Calu3 (cell line): ENCODE measurements at regions not wholly inside any gene's neighbourhood (a gene's known extent, or its start where the extent isn't known, plus 50 kb on each side); places are given as distances from the start of the nearest gene placed in this dataset.

Experiments
- BruUV-seq: library from RNA; stranded (reverse); fragments of 400-500 nt; replicated peaks from 2 replicates; lab custom pipeline; 2021; lab: Mats Ljungman, UMichigan
- CTCF ChIA-PET: fragments of 300-600 bp; sonication (Branson Sonifier 250); formaldehyde crosslinking; loops from one replicate; lab custom pipeline; 2022; ENCODE audit warnings: antibody characterized with exemption; lab: Charles Lee
- DNase-seq: peaks from one replicate; pipeline ENCODE4 v3.0.0; 2022
- H3K27ac Mint-ChIP-seq: one replicate; pipeline ENCODE4 v1.8.0; 2022; ENCODE audit warnings: mixed read lengths; ENCODE audit not compliant: unreplicated experiment
- H3K27me3 Mint-ChIP-seq: one replicate; pipeline ENCODE4 v1.8.0; 2022; ENCODE audit warnings: mixed read lengths; ENCODE audit not compliant: unreplicated experiment
- H3K36me3 Mint-ChIP-seq: one replicate; pipeline ENCODE4 v1.8.0; 2022; ENCODE audit warnings: mild to moderate bottlenecking, moderate library complexity, mixed read lengths; ENCODE audit not compliant: insufficient read depth, unreplicated experiment
- H3K4me1 Mint-ChIP-seq: one replicate; pipeline ENCODE4 v1.8.0; 2022; ENCODE audit warnings: mild to moderate bottlenecking, low read depth, mixed read lengths; ENCODE audit not compliant: unreplicated experiment
- H3K4me3 Mint-ChIP-seq: one replicate; pipeline ENCODE4 v1.8.0; 2022; ENCODE audit warnings: mild to moderate bottlenecking, low read depth, moderate library complexity, mixed read lengths; ENCODE audit not compliant: unreplicated experiment
- H3K9me3 Mint-ChIP-seq: one replicate; pipeline ENCODE4 v1.8.0; 2022; ENCODE audit warnings: low read depth, mixed read lengths; ENCODE audit not compliant: unreplicated experiment
- intact Hi-C: fragments of 100-400 bp; cut with micrococcal nuclease; formaldehyde crosslinking; loops from one replicate; pipeline ENCODE4 v1.10.0; 2022; ENCODE audit not compliant: unreplicated experiment
- TF ChIP-seq, protein P1 (sequence below): fragments of 200-600 bp; IDR thresholded peaks from one replicate; pipeline ENCODE4 v1.8.0; 2022; ENCODE audit warnings: antibody characterized with exemption; ENCODE audit not compliant: unreplicated experiment

DNA sequence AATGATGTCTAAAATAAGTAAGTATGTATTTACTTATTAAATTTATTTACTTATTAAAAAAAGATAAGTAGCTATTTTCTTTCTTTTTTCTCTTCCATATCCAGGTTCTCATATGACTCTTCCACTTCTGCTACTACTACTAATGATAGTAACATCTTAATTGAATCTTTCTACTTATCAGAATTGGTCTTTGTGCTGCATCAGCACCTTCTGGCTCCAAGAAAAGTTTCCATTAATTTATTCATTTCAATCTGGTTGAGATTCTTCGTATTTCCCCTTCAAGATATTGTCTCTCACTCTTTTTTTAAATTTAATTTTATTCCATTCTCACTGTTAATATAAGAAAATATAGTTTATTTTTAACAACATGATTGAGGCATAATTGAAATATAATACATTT is 1675.4 kb downstream of the DPP10 start:
- TF ChIP-seq, protein P1, sequence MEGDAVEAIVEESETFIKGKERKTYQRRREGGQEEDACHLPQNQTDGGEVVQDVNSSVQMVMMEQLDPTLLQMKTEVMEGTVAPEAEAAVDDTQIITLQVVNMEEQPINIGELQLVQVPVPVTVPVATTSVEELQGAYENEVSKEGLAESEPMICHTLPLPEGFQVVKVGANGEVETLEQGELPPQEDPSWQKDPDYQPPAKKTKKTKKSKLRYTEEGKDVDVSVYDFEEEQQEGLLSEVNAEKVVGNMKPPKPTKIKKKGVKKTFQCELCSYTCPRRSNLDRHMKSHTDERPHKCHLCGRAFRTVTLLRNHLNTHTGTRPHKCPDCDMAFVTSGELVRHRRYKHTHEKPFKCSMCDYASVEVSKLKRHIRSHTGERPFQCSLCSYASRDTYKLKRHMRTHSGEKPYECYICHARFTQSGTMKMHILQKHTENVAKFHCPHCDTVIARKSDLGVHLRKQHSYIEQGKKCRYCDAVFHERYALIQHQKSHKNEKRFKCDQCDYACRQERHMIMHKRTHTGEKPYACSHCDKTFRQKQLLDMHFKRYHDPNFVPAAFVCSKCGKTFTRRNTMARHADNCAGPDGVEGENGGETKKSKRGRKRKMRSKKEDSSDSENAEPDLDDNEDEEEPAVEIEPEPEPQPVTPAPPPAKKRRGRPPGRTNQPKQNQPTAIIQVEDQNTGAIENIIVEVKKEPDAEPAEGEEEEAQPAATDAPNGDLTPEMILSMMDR = no peak
- no peak for DNase-seq
- Mint-ChIP-seq H3K9me3 (peaks cover 13% of the 10 kb centered on the region), H3K36me3 (no peaks in the 10 kb centered on the region), H3K27me3 (no peaks in the 10 kb centered on the region), H3K27ac (no peak overlapping the region), H3K4me1 (no peaks in the 10 kb centered on the region), H3K4me3 (no peak overlapping the region)
- CTCF ChIA-PET = no interaction called here
- no TSS peak for BruUV-seq
- intact Hi-C loops = no loop called here

- TF ChIP-seq, protein P1 = no peak
- CTCF ChIA-PET = no interaction called here
- Mint-ChIP-seq H3K9me3 (peaks cover 11% of the 10 kb centered on the region), H3K27ac (no peak overlapping the region), H3K36me3 (no peaks in the 10 kb centered on the region), H3K4me1 (no peaks in the 10 kb centered on the region), H3K4me3 (no peak overlapping the region), H3K27me3 (no peaks in the 10 kb centered on the region)
- intact Hi-C loops = no loop called here
- DNase-seq = no peak
- BruUV-seq = no TSS peak
Measured at GRCh38 chr2:116132833-116133232, 1681.7 kb upstream of the DDX18 start.

DNA sequence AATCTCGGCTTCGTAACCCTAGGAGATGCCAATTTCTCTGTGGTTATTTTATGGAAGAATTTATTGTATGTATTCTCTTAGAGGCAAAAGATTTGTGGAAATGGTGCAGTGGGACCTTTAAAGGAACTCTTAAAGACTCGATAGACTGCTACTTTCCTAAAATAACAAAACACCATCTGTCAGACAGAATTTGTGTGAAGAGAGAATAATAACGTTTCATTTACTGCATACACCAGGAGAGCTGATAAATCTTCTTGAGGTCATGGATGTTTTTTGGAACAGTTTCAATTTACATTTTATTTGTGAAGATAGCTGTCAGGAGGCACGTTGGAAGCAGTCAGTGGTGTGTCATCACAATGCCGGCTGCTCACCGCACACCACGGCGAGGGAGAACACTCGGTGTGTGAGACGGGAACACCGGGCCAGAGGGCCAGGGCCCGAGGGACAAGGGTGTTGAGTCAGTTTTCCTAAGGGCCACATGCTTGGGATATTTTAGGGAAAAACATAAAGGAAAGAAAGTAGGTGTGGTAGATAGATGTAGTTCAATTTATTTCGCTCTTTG is 1681.0 kb upstream of the DDX18 start:
- H3K36me3 Mint-ChIP-seq = no peaks in the 10 kb centered on the region
- intact Hi-C loops = no loop called here
- no peak overlapping the region for H3K27ac Mint-ChIP-seq
- TF ChIP-seq, protein P1 = no peak
- peaks cover 11% of the 10 kb centered on the region for H3K9me3 Mint-ChIP-seq
- H3K4me3 Mint-ChIP-seq = no peak overlapping the region
- DNase-seq = no peak
- H3K27me3 Mint-ChIP-seq = no peaks in the 10 kb centered on the region
- H3K4me1 Mint-ChIP-seq = no peaks in the 10 kb centered on the region
- CTCF ChIA-PET = no interaction called here
- BruUV-seq = no TSS peak

GRCh38 chr2:116141891-116142474 is 1672.5 kb upstream of the DDX18 start:
- Mint-ChIP-seq H3K27me3 (no peaks in the 10 kb centered on the region), H3K36me3 (no peaks in the 10 kb centered on the region), H3K9me3 (peaks cover 17% of the 10 kb centered on the region), H3K4me1 (no peaks in the 10 kb centered on the region), H3K27ac (no peak overlapping the region), H3K4me3 (no peak overlapping the region)
- intact Hi-C loops = no loop called here
- CTCF ChIA-PET = no interaction called here
- no peak for DNase-seq
- TF ChIP-seq, protein P1 = no peak
- BruUV-seq = no TSS peak
